Endodermal cell (in vitro differentiated cells): ENCODE measurements at regions not wholly inside any gene's neighbourhood (a gene's known extent, or its start where the extent isn't known, plus 50 kb on each side); places are given as distances from the start of the nearest gene placed in this dataset.

Experiments used
- DNase-seq: peaks from one replicate; pipeline ENCODE4 v3.0.0-alpha.2; 2017
- H3K27ac ChIP-seq: 2 replicates; pipeline ENCODE4 v1.5.1; 2013; ENCODE audit warnings: mild to moderate bottlenecking, low read depth, low read length, moderate library complexity
- H3K27me3 ChIP-seq: 2 replicates; pipeline ENCODE4 v1.6.1; 2013; ENCODE audit warnings: mild to moderate bottlenecking, low read length, moderate library complexity; ENCODE audit not compliant: insufficient read depth, control insufficient read depth, poor library complexity, severe bottlenecking
- H3K36me3 ChIP-seq: 2 replicates; pipeline ENCODE4 v1.7.0; 2013; ENCODE audit warnings: mild to moderate bottlenecking, low read length, moderate library complexity; ENCODE audit not compliant: control insufficient read depth, insufficient read depth
- H3K4me1 ChIP-seq: one replicate; pipeline ENCODE4 v1.7.0; 2013; ENCODE audit warnings: low read length; ENCODE audit not compliant: control insufficient read depth, insufficient read depth
- H3K4me3 ChIP-seq: 2 replicates; pipeline ENCODE4 v1.5.1; 2013; ENCODE audit warnings: mild to moderate bottlenecking, low read length, moderate library complexity
- H3K9ac ChIP-seq: 2 replicates; pipeline ENCODE4 v1.6.1; 2013; ENCODE audit warnings: mild to moderate bottlenecking, low read length, moderate library complexity; ENCODE audit not compliant: poor library complexity, severe bottlenecking; ENCODE audit errors: extremely low read depth
- H3K9me3 ChIP-seq: 2 replicates; pipeline ENCODE4 v1.6.1; 2013; ENCODE audit warnings: mild to moderate bottlenecking, low read length, moderate library complexity; ENCODE audit not compliant: control insufficient read depth
- H3K27ac Mint-ChIP-seq: 2 replicates; pipeline ENCODE4 v1.8.0; 2020; ENCODE audit warnings: mixed read lengths
- H3K27me3 Mint-ChIP-seq: 2 replicates; pipeline ENCODE4 v1.8.0; 2021; ENCODE audit warnings: mild to moderate bottlenecking, mixed read lengths; ENCODE audit not compliant: insufficient read depth
- H3K36me3 Mint-ChIP-seq: 2 replicates; pipeline ENCODE4 v1.8.0; 2020; ENCODE audit warnings: low read depth, mixed read lengths
- H3K4me1 Mint-ChIP-seq: 2 replicates; pipeline ENCODE4 v1.8.0; 2020; ENCODE audit warnings: mixed read lengths
- H3K4me3 Mint-ChIP-seq: 2 replicates; pipeline ENCODE4 v1.8.0; 2020; ENCODE audit warnings: mild to moderate bottlenecking, moderate library complexity, mixed read lengths
- H3K9me3 Mint-ChIP-seq: 2 replicates; pipeline ENCODE4 v1.8.0; 2020; ENCODE audit warnings: mild to moderate bottlenecking, mixed read lengths
- WGBS, 2 experiments: methylation state at CpG; one replicate each; pipeline versions ENCODE4 v1.1.5 to v1.1.7; 2013; ENCODE audit warnings: missing lambda C conversion rate in 2 of 2, mixed read lengths in 1 of 2; ENCODE audit not compliant: insufficient coverage in 1 of 2, insufficient read length in 1 of 2; 5-methylcytosine and 5-hydroxymethylcytosine counted together
- TF ChIP-seq, protein P1 (sequence below): fragments of 200-600 bp; sonication (generic); conservative IDR thresholded peaks from 2 replicates; pipeline ENCODE4 v1.5.0; 2021; ENCODE audit warnings: antibody characterized with exemption, mild to moderate bottlenecking

DNA sequence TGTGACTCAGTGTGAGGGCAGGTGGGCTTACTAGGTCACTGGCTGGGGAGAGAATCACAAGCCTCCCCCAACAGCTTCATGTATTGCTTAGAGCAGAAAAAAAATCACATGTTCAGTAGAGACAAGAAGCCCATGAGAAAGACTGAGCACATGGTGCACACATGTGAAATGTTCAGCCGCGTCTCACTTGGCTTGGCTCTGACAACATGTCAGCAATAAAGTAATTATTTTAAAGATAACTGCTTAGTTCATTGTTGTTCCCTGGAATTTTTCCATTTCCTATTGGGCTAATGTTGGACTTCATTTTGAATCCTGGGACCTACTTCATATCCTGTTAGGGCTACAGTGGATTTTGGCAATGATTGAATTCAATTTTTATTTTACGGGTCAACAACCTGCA, 222.6 kb downstream of the C6orf118 start:
- no peak for DNase-seq
- no peaks in the 10 kb centered on the region for H3K4me1 Mint-ChIP-seq
- no peaks in the 10 kb centered on the region for H3K27me3 ChIP-seq
- H3K9me3 Mint-ChIP-seq = no peaks in the 10 kb centered on the region
- H3K27ac ChIP-seq = no peak overlapping the region
- no peaks in the 10 kb centered on the region for H3K36me3 Mint-ChIP-seq
- H3K9me3 ChIP-seq = no peaks in the 10 kb centered on the region
- H3K9ac ChIP-seq = no peak overlapping the region
- H3K27me3 Mint-ChIP-seq = no peaks in the 10 kb centered on the region
- WGBS, 2 experiments = 99 to 100% methylated on average over 2 to 3 of the region's 3 CpGs
- H3K4me3 ChIP-seq = no peak overlapping the region
- H3K4me1 ChIP-seq = no peaks in the 10 kb centered on the region
- H3K36me3 ChIP-seq = no peaks in the 10 kb centered on the region
- TF ChIP-seq, protein P1, sequence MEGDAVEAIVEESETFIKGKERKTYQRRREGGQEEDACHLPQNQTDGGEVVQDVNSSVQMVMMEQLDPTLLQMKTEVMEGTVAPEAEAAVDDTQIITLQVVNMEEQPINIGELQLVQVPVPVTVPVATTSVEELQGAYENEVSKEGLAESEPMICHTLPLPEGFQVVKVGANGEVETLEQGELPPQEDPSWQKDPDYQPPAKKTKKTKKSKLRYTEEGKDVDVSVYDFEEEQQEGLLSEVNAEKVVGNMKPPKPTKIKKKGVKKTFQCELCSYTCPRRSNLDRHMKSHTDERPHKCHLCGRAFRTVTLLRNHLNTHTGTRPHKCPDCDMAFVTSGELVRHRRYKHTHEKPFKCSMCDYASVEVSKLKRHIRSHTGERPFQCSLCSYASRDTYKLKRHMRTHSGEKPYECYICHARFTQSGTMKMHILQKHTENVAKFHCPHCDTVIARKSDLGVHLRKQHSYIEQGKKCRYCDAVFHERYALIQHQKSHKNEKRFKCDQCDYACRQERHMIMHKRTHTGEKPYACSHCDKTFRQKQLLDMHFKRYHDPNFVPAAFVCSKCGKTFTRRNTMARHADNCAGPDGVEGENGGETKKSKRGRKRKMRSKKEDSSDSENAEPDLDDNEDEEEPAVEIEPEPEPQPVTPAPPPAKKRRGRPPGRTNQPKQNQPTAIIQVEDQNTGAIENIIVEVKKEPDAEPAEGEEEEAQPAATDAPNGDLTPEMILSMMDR = no peak
- no peak overlapping the region for H3K4me3 Mint-ChIP-seq
- no peak overlapping the region for H3K27ac Mint-ChIP-seq

DNA sequence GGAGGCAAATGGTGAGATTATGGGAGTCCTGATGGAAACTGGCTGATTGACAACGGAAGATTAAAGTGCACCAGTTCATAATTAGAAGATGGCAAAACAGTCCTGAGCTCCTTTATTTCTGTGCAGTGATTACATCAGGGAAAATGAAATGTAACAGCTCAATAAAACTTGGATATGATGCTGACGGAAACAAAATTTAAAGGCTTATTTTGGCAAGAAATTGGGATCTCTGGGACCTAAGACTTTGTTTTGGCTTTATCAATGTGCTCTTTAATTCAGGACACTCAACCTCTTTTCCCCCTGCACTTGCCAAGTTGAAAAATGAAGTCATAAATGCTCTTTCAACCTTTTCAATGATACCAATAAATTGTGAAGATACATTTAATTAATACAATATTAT, 226.8 kb downstream of the C6orf118 start:
- no peak overlapping the region for H3K4me3 Mint-ChIP-seq
- DNase-seq = no peak
- no peak overlapping the region for H3K27ac Mint-ChIP-seq
- Histone ChIP-seq H3K27me3 (no peaks in the 10 kb centered on the region), H3K4me3 (no peak overlapping the region), H3K9me3 (no peaks in the 10 kb centered on the region), H3K4me1 (no peaks in the 10 kb centered on the region), H3K36me3 (no peaks in the 10 kb centered on the region), H3K27ac (no peak overlapping the region), H3K9ac (no peak overlapping the region)
- 93 to 94% methylated on average over 2 of the region's 2 CpGs for WGBS, 2 experiments
- no peaks in the 10 kb centered on the region for H3K27me3 Mint-ChIP-seq
- no peaks in the 10 kb centered on the region for H3K36me3 Mint-ChIP-seq
- no peaks in the 10 kb centered on the region for H3K9me3 Mint-ChIP-seq
- TF ChIP-seq, protein P1 = no peak
- no peaks in the 10 kb centered on the region for H3K4me1 Mint-ChIP-seq

- H3K27me3 Mint-ChIP-seq = no peaks in the 10 kb centered on the region
- TF ChIP-seq, protein P1 = no peak
- Histone ChIP-seq H3K4me1 (no peaks in the 10 kb centered on the region), H3K27ac (no peak overlapping the region), H3K9me3 (no peaks in the 10 kb centered on the region), H3K27me3 (no peaks in the 10 kb centered on the region), H3K9ac (no peak overlapping the region), H3K36me3 (no peaks in the 10 kb centered on the region), H3K4me3 (no peak overlapping the region)
- H3K9me3 Mint-ChIP-seq = no peaks in the 10 kb centered on the region
- no peak for DNase-seq
- H3K4me3 Mint-ChIP-seq = no peak overlapping the region
- whole genome bisulfite sequencing, 2 experiments = 84 to 89% methylated on average over 7 to 9 of the region's 9 CpGs
- no peaks in the 10 kb centered on the region for H3K4me1 Mint-ChIP-seq
- no peaks in the 10 kb centered on the region for H3K36me3 Mint-ChIP-seq
- H3K27ac Mint-ChIP-seq = no peak overlapping the region
Observed at GRCh38 chr6:165081944-165082532, 227.4 kb downstream of the C6orf118 start.
